ENCODE measurements at regions not wholly inside any gene's neighbourhood (a gene's known extent, or its start where the extent isn't known, plus 50 kb on each side); places are given as distances from the start of the nearest gene placed in this dataset.
"Not testable (repeated sequence)": the region's sequence is repeated elsewhere in the genome, so short reads cannot be mapped to it uniquely, and the experiment has no call there.

DNA sequence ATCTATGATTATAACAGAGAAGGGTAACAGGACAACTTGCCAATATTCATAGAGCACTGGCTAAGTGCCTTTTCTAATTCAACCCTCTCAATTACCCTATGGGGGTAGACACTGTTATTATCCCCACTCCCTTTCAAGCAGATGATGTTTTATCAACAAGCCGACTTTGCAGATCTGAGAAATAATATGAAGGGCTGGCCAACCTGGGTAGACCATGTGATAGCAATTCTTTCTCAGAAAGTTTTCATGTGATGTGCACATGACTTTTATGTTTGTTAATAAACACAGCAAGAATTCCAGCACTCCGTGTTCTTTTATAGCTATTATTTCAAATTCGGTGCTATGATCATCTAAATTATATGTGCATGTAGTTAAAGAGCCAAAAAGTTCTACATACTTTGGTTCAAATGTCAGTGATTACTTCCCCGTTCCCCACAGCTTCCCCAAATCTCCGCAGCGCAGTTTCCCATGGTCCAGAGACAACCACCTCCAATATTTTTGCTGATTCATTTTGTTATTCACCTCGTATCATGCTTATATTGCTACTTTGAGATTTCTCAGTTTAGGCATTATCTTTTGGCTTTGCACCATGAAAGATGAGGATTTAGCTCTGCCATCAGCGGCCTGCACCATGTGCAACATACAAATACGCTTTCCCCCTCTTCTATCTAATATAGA, 96.7 kb upstream of the GADD45A start:
- DNase-seq: no peak

DNA sequence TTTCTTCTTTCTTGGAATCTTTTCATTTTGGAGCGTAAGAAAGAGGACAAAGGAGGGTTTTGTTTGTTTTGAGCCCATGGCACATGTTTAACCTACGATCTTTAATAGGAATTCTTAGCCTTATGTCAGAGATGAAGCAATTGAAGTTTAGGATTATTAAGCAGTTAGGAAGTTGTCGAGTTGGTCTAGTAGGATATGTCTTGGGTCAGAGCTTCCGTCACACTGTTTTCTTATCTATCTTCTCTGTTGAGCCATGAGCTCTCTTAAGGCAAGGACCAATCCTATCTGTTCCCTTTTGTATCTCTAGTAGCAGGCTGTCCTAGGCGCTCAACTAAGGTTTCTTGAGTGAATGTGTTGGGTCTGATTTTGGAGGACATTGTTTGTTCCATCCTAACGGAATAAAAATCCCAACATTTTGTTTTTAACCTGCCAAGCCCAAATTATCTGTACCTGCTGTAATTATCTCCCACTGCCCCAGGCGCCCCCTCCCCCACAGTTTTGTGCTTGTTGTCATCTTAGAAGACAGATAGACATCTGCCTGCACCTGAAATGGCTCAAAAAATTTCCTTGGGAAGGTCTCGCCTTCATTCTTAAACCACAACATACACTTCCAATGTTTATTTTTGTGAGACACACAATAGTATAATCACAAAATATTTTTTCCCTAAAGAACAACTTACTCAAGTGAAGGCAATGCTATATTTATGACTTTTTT, 95.3 kb upstream of the GADD45A start:
- DNase-seq: no peak

DNA sequence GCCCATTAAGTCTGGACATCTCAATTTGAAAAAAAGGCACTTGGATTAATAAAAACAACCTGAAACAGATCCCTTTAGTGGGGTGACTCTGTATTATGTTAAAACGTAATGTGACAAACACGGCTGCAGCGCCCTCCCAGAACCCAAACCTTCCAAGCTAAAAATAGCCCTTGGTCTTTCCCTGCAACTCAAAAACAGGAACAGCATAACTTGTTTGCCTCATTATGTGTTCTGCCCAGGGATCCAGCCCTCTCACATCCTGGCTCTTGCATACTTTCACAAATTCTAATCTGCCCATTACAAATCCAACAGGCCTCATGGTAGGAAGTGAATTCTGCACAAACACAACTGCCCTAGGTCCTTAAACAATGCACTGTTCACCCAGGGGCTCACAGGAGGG, 94.7 kb upstream of the GADD45A start:
- DNase-seq: no peak

DNA sequence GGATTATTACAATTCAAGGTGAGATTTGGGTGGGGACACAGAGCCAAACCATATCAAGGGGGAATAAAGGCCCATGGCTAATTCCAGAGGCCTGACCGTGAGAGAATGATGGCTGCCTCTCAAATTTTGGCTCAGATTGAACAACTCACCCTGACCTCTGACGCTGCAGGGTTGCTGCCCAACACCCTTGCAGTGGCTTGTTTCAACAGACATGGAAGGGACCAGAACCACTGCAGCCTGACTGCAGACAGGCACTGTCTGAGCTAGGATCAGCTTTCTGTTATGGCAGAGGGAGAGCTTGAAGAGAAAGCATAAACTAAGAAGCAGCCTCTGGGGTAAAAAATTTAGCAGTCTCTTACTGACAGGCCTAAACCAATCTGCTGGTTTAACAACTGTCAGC, 90.2 kb upstream of the GADD45A start:
- DNase-seq: no peak

DNA sequence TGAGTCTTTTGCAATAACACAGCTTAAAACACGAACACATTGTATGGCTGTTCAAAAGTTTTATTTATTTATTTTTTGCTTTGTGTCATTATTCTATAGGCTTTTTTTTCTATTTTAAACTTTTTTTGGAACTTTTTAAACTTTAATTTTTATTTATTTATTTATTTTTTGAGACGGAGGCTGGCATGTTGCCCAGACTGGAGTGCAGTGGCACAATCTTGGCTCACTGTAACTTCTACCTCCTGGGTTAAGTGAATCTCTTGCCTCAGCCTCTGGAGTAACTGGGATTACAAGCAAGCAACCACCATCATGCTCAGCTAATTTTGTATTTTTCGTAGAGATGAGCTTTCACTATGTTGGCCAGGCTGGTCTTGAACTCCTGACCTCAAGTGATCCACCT, 88.3 kb upstream of the GADD45A start:
- DNase-seq: no peak

DNA sequence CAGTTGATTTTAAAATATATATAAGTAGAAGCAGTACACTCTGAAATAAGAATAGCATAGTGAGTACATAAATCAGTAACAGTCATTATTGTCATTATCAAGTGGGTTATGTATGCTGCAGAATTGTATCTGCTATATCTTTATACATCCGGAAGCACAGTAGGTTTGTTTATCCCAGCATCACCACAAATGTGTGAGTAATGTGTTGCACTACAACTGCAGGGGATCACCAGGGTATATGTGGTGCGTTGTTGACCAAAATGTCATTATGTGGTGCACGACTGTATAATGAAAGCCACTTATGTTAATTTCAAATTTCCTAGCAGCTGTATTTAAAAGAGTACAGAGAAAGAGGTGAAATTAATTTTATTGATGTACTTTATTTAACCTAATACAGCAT, 87.7 kb upstream of the GADD45A start:
- DNase-seq: no peak

DNA sequence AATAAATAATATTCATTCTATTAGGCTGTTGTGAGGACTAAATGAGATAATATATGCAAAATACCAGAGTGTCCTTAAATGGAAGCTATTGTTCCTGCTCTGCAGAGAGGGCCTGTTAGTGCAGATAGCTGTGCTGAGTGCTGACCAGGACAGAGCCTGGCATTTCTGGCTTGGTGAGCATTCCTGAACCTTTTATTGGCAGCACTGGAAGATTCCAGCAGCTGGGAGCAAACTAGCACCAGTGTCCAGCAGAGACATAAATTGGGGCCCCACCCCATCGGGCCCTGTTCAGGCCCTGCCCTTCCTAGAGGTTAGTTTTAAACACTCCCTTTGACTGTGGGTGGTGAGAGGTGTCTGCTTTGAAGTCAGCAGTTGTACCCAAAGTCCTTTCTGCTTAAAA, 85.9 kb upstream of the GADD45A start:
- DNase-seq: no peak

DNA sequence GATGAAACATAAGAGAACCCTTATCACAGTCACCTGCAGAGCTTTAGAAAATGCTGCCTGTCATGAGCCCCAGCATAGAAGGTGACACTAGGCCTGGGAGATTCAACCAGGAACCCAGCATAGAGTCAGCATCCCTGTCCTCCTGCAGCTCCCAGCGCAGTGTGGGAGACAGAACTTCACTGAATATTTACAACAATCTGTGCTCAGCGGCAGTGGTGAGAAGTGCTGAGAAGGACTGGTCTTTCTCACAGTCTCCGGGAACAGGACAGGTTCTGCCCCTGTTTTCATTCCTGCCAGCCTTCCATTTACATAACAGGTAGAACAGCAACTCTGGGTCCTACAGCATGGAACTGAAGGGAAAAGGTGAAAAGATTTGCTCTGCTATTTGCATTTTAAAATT, 83.5 kb upstream of the GADD45A start:
- no peak for DNase-seq

DNA sequence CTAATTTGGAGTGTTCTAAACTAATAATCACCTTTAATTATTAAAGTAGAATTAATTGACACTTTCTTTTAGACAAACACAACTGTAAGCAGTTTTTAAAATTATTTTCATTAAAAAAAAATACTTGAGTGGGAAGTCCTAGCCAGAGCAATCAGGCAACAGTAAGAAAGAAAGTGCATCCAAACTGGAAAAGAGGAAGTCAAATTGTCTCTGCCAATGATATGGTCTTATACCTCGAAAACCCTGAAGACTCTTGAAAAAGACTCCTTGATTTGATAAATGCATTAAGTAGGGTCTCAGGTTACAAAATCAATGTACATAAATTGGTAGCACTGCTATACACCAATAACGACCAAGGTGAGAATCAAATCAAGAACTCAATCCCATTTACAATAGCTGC, 83.0 kb upstream of the GADD45A start:
- DNase-seq: no peak

DNA sequence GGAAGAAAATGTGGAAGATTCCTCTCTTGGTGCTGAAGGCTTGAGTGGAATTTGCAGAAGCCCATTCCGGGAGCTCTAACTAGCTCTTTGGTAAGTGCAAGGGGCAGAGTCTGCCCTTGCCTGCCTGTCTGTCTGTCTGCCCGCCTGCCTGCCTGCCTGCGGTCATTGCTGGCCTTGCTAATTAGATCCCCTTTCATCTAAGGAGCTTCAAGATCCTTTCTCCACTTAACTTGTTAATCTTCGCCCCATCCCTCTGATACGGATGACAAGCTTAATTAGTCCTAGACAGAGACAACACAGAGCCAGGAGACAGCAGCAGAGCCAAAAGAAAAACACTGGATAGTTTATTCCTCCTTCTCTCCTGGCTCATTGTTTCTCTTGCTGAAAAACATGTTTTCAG, 80.2 kb upstream of the GADD45A start:
- no peak for DNase-seq

DNA sequence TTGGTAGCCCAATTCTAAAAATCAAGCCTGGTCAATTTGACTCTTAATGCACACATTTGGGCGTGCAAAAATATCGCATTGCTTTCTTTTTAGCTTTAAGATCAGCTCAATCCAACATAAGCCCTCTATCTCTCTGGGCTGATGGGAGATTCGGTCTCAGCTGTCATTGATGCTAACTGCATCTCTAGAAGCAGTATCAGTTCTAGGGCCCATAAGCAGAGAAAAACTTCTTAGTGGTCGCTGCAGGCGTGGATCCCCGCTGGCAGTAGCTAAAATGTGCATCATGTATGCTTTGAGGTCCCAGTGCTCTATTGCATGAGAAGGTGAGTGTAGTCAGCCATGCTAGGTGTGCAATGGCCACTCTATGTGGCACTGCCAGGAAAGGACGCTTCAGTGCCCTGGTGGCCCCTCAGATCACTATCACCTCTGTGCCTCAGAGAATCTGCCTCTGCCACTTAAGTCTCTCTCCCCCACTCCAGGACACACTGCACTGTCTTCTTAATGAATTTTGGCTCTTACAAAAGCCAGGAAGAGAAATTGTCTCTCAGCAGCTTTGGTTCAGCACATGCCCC, 79.7 kb upstream of the GADD45A start:
- DNase-seq: no peak

DNA sequence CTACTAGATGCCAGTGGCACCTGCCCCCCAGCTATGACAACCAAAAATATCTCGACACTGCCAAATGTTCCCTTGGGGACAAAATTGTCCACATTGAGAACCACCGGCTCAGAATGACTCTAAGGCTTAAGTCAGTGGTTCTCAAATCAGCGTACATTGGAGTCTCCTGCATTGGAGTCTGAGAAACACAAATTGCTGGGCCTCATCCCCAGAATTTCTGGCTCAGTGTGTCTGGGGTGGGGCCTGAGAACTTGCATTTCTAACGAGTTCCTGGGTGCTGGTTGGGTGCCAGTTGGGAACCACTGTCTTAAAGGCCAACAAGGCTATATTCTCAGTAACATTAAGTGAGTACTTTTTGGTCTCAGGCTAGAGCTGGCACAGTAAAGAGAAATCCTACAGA, 77.7 kb upstream of the GADD45A start:
- DNase-seq: no peak

DNA sequence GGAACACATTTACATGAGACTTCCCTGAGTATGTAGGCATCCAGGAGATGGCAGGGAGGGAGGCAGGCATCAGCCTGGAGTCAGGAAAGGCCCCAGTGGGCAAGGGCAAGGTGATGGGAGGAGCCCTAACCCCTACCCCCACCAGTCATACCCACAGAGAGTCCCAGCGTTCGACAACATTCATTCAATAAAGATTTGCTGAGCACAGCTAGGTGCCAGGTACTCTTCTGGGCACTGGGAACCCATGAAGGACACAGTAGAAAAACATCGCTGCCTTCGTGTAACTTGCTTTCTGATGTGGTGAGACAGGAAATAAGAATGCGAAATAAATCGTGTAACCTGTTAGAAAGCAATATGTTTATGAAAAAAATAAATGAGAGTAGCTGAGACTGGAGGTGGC, 77.3 kb upstream of the GADD45A start:
- no peak for DNase-seq

DNA sequence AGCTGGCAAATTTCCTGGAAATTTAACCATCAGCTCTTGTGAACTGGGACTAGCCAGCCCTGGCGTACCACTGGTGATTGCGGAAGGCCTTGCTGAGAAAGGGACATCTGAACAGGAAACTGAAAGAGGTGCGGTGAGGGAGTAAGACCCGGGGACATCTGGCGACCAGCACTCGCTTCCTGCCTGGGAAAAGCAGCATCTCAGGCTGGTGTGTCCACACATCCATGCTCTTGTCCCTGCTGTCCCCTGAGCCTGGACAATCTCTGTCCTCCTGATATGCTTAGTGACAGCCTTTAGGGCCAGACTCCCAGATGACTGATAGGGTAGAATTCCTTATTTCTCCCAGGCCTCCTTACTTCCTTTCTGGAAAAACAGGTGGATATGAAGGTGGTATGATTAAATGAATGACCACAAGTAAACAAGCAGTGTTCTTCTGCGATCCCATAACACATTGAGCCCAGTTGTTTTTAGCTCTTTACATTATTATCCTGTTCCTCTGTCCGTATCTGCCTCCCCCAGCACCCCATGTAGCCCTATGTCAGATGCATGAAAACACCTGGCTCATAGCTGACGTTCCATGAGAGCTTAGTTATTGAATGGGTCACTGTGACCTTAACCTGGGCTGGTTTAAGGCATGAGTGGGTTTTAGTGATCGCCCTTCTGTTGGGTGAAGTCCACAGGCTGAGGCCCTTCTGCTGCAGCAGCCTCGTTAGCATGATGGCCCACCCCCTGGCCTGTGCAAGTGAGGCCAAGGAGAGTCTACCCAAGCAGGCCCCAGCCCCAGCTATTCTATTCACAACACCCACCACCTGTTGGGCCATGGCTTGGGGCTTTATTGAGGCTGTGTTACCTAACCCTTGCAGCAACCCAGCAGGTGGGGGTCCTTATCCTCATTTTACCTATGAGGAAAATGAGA, 76.1 kb upstream of the GADD45A start:
- no peak for DNase-seq

DNA sequence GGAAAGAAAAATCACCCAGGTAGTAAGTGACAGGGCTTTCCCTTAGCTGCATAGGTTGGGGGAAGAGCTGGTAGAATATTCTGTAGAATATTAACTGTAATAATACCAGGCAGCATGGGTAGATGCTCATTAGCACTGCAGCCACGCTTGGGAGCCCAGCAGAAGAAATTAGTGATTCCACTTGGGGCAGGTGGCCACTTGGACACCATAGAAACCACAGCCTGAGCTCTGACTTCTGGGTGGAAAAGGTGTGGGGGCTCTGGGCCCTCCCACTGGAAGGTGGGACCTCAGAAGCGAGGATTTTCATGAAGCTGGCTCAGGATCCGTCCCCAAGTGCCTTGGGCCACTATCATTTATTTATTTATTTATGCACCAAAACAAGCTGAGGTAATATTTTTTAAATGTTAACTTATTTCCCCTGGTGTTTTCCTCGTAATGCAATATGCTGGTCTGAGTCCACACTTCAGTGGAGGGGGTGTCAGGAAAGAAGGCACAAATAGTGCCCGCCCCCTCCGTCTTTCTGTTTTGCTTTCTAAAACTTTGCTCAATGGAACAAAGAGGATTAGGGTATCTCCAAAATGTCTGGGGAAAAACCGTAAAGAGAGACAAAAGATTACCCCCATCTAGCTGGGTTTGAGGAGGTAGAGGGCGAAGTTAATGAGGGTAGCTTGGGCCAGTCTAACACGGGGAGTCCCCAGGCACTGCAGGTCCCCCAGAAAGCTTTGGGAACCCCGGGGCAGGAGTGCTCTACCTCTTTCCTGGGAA, 75.2 kb upstream of the GADD45A start:
- no peak for DNase-seq

DNA sequence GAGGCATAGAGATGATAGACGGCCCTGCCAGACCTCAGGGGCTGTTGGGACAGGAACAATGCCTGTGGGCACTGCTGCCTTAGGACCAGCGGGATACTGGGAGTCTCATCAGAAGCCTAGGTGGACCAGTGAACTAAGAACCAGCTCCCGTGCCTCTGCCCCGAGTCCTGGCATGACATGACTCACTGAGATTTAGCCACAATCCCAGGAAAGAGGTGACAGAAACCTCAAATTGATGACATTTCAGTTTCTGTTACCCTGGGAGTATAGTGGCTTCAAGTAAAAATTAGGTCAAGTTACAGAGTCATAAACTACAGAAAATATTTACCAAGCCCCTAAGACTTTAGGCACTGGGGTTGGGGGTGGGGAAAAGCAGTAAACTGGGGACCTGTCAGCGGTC, 74.6 kb upstream of the GADD45A start:
- DNase-seq: no peak

DNA sequence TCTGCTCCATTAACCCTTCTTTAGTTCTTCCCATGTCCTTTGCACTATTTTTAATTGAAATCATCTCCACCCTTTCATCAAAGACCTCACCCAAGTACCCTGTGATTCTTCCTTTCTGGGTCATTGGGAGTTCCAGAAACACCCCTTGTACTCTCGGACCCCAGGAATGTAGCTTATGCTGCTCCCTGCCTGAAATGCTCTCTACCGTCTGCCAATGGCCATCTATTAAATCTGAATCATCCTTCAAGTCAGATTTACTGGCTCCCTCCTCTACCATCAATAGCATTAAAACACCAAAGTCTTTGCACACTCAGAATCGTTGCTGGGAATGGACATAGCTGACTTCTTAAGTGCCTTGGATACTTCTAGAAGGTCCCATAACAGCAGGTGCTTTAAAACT, 73.2 kb upstream of the GADD45A start:
- DNase-seq: no peak

DNA sequence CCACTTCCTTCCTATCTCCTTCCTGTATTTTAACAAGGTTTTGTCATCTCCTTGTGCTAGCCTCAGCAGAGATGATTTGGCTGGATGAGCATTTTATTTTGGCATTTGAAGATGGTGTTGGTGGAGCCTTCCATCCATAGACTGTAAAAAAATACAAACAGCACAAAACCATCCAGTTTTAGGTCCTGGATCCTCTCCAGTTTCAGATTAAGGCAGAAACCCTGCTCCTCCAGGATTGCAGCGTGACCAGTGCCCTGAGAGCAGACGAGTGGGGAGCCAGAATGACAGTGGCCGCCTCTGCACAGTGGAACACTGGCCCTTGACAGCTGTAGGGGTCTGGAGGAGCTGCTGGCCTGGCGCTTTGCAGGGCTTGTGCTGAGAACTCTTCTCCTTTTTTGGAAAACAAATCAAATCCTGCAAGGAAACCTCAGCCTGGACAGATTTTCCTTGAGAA, 72.2 kb upstream of the GADD45A start:
- no peak for DNase-seq

DNA sequence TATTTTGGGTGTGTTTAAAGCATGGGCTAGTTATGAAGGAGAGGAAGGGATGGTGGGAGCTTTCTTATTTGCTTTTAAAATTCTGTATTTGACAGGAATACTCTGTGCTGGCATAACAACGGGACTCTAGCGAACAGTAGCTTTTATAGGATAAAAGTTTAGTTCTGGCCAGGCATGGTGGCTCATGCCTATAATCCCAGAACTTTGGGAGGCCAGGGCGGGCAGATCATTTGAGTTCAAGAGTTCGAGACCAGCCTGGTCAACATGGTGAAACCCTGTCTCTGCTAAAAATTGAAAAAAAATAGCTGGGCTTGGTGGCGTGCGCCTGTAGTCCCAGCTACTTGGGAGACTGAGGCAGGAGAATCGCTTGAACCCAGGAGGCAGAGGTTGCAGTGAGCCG, 71.5 kb upstream of the GADD45A start:
- DNase-seq: not testable (repeated sequence)

DNA sequence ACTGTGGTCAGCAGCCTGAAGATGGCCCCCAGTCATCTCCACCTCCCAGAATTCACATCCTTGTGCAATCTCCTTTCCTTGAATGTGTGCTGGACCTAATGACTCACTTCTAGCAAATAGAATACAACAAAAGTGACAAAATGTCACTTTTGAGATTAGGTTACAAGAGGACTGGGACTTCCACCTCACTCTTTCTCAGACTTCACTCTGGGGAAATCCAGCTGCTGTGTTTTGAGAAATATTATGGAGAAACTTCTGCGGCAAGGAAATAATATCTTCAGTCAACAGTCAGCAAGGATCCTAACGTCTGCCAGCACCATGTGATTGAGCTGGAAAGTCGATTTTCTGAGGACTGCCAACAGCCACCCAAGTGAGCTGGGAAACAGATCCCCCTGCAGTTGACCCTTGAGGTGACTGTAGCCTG, 70.5 kb upstream of the GADD45A start:
- DNase-seq: no peak

DNA sequence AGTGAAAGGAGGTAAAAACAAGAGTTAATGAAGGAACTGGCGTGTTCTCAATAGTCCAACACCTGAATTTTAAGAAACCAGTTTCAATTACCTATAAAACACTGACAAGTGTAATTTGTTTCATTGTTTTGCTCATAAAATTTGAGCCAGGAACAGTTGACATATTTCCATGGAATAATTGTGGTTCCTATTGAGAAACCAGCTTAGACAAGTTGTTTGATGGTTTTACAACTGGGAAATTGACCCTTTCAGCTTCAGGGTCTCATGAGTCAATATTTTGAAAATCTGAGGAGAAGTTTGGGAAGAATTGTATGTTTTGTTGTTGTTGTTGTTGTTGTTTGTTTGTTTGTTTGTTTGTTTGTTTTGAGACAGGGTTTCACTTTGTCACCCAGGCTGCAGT, 69.1 kb upstream of the GADD45A start:
- no peak for DNase-seq

DNA sequence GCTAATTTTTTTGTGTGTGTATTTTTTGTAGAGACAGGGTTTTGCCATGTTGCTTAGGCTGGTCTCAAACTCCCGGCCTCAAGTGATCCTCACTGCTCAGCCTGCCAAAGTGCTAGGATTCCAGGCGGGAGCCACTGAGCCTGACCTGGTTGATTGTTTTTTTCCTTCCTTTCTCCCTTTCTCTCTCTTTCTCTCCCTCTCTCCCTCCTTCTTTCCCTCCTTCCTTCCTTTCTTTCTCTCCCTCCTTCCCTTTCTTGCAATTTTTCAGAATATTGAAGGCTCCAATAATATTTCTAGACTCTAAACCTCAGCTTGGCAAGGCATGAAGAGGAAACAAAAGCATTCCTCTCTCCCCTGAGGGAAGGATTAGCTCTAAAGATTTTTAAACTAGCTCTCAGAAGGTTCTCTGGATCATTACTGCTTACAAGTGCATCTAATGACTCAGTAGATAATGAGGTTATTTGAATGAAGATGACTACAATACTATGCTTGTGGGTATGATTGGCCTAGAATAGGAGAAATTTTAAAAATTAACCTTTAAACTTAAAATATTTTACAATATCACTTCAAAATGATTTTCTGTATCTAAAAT, 68.5 kb upstream of the GADD45A start:
- DNase-seq: no peak
